ENCODE measurements at regions not wholly inside any gene's neighbourhood (a gene's known extent, or its start where the extent isn't known, plus 50 kb on each side); places are given as distances from the start of the nearest gene placed in this dataset.
"Not testable (repeated sequence)": the region's sequence is repeated elsewhere in the genome, so short reads cannot be mapped to it uniquely, and the experiment has no call there.

- Mint-ChIP-seq H3K9me3 (peaks cover 7% of the 10 kb centered on the region), H3K36me3 (ENCODE audit: insufficient read depth) (no peaks in the 10 kb centered on the region), H3K4me1 (ENCODE audit: low read depth) (no peaks in the 10 kb centered on the region), H3K4me3 (no peak overlapping the region), H3K27me3 (ENCODE audit: low read depth) (no peaks in the 10 kb centered on the region)
- DNase-seq = no peak
- ATAC-seq = no peak
Observed at GRCh38 chr18:1292167-1292566, 387.5 kb downstream of the ADCYAP1 start.

- H3K36me3 Mint-ChIP-seq (ENCODE audit: insufficient read depth) = no peaks in the 10 kb centered on the region
- peaks cover 7% of the 10 kb centered on the region for H3K9me3 Mint-ChIP-seq
- H3K27me3 Mint-ChIP-seq (ENCODE audit: low read depth) = no peaks in the 10 kb centered on the region
- DNase-seq = no peak
- H3K4me1 Mint-ChIP-seq (ENCODE audit: low read depth) = no peaks in the 10 kb centered on the region
- no peak for ATAC-seq
- no peak overlapping the region for H3K4me3 Mint-ChIP-seq
Observed at GRCh38 chr18:1294229-1294628, 389.6 kb downstream of the ADCYAP1 start.

GRCh38 chr18:1296237-1296636 is 391.6 kb downstream of the ADCYAP1 start:
- Mint-ChIP-seq H3K27me3 (ENCODE audit: low read depth) (no peaks in the 10 kb centered on the region), H3K9me3 (peaks cover 7% of the 10 kb centered on the region), H3K4me3 (no peak overlapping the region), H3K36me3 (ENCODE audit: insufficient read depth) (no peaks in the 10 kb centered on the region), H3K4me1 (ENCODE audit: low read depth) (no peaks in the 10 kb centered on the region)
- no peak for ATAC-seq
- DNase-seq = no peak

GRCh38 chr18:1302861-1303260 is 398.2 kb downstream of the ADCYAP1 start:
- no peaks in the 10 kb centered on the region for H3K36me3 Mint-ChIP-seq (ENCODE audit: insufficient read depth)
- no peak overlapping the region for H3K4me3 Mint-ChIP-seq
- H3K27me3 Mint-ChIP-seq (ENCODE audit: low read depth) = no peaks in the 10 kb centered on the region
- ATAC-seq (no peak), DNase-seq (no peak)
- peaks cover 8% of the 10 kb centered on the region for H3K9me3 Mint-ChIP-seq
- H3K4me1 Mint-ChIP-seq (ENCODE audit: low read depth) = no peaks in the 10 kb centered on the region

GRCh38 chr18:1304392-1304992 is 399.8 kb downstream of the ADCYAP1 start:
- Mint-ChIP-seq H3K9me3 (peaks cover 14% of the 10 kb centered on the region), H3K27me3 (ENCODE audit: low read depth) (no peaks in the 10 kb centered on the region), H3K36me3 (ENCODE audit: insufficient read depth) (no peaks in the 10 kb centered on the region), H3K4me3 (no peak overlapping the region), H3K4me1 (ENCODE audit: low read depth) (no peaks in the 10 kb centered on the region)
- DNase-seq = no peak
- ATAC-seq = no peak

GRCh38 chr18:1306641-1307040 is 402.0 kb downstream of the ADCYAP1 start:
- no peaks in the 10 kb centered on the region for H3K27me3 Mint-ChIP-seq (ENCODE audit: low read depth)
- ATAC-seq (no peak), DNase-seq (no peak)
- H3K4me3 Mint-ChIP-seq = no peak overlapping the region
- H3K36me3 Mint-ChIP-seq (ENCODE audit: insufficient read depth) = no peaks in the 10 kb centered on the region
- H3K4me1 Mint-ChIP-seq (ENCODE audit: low read depth) = no peaks in the 10 kb centered on the region
- peaks cover 11% of the 10 kb centered on the region for H3K9me3 Mint-ChIP-seq

GRCh38 chr18:1308686-1309085 is 404.0 kb downstream of the ADCYAP1 start:
- H3K9me3 Mint-ChIP-seq = peaks cover 11% of the 10 kb centered on the region
- ATAC-seq (no peak), DNase-seq (no peak)
- no peaks in the 10 kb centered on the region for H3K4me1 Mint-ChIP-seq (ENCODE audit: low read depth)
- H3K4me3 Mint-ChIP-seq = no peak overlapping the region
- no peaks in the 10 kb centered on the region for H3K36me3 Mint-ChIP-seq (ENCODE audit: insufficient read depth)
- no peaks in the 10 kb centered on the region for H3K27me3 Mint-ChIP-seq (ENCODE audit: low read depth)

- no peak for ATAC-seq
Observed at GRCh38 chr18:1311376-1311775, 406.7 kb downstream of the ADCYAP1 start.

GRCh38 chr18:1335345-1335744 is 430.7 kb downstream of the ADCYAP1 start:
- not testable (repeated sequence) for ATAC-seq; DNase-seq; H3K27me3 Mint-ChIP-seq (ENCODE audit: low read depth); H3K4me3 Mint-ChIP-seq; H3K4me1 Mint-ChIP-seq (ENCODE audit: low read depth); H3K36me3 Mint-ChIP-seq (ENCODE audit: insufficient read depth)
- H3K9me3 Mint-ChIP-seq = peaks cover 10% of the 10 kb centered on the region

More at GRCh38 chr18:1311376-1311775, 406.7 kb downstream of the ADCYAP1 start:
- peaks cover 7% of the 10 kb centered on the region for H3K9me3 Mint-ChIP-seq
- no peaks in the 10 kb centered on the region for H3K36me3 Mint-ChIP-seq (ENCODE audit: insufficient read depth)
- DNase-seq = no peak
- no peaks in the 10 kb centered on the region for H3K4me1 Mint-ChIP-seq (ENCODE audit: low read depth)
- H3K4me3 Mint-ChIP-seq = no peak overlapping the region
- no peaks in the 10 kb centered on the region for H3K27me3 Mint-ChIP-seq (ENCODE audit: low read depth)

- ATAC-seq = no peak
- Mint-ChIP-seq H3K27me3 (ENCODE audit: low read depth) (no peaks in the 10 kb centered on the region), H3K4me3 (no peak overlapping the region), H3K9me3 (peaks cover 4% of the 10 kb centered on the region), H3K36me3 (ENCODE audit: insufficient read depth) (no peaks in the 10 kb centered on the region), H3K4me1 (ENCODE audit: low read depth) (no peaks in the 10 kb centered on the region)
- DNase-seq = no peak
Observed at GRCh38 chr18:1350931-1351450, 446.3 kb downstream of the ADCYAP1 start.

- no peaks in the 10 kb centered on the region for H3K36me3 Mint-ChIP-seq (ENCODE audit: insufficient read depth)
- no peak overlapping the region for H3K4me3 Mint-ChIP-seq
- ATAC-seq (no peak), DNase-seq (no peak)
- no peaks in the 10 kb centered on the region for H3K27me3 Mint-ChIP-seq (ENCODE audit: low read depth)
- H3K9me3 Mint-ChIP-seq = peaks cover 4% of the 10 kb centered on the region
- no peaks in the 10 kb centered on the region for H3K4me1 Mint-ChIP-seq (ENCODE audit: low read depth)
Observed at GRCh38 chr18:1353025-1353424, 448.4 kb downstream of the ADCYAP1 start.

GRCh38 chr18:1357724-1358123 is 453.1 kb downstream of the ADCYAP1 start:
- ATAC-seq (no peak), DNase-seq (no peak)
- H3K27me3 Mint-ChIP-seq (ENCODE audit: low read depth) = no peaks in the 10 kb centered on the region
- H3K36me3 Mint-ChIP-seq (ENCODE audit: insufficient read depth) = no peaks in the 10 kb centered on the region
- H3K9me3 Mint-ChIP-seq = peaks cover 6% of the 10 kb centered on the region
- H3K4me3 Mint-ChIP-seq = no peak overlapping the region
- no peaks in the 10 kb centered on the region for H3K4me1 Mint-ChIP-seq (ENCODE audit: low read depth)

- ATAC-seq = no peak
- no peaks in the 10 kb centered on the region for H3K27me3 Mint-ChIP-seq (ENCODE audit: low read depth)
- no peak overlapping the region for H3K4me3 Mint-ChIP-seq
- peaks cover 6% of the 10 kb centered on the region for H3K9me3 Mint-ChIP-seq
- H3K36me3 Mint-ChIP-seq (ENCODE audit: insufficient read depth) = no peaks in the 10 kb centered on the region
- H3K4me1 Mint-ChIP-seq (ENCODE audit: low read depth) = no peaks in the 10 kb centered on the region
- no peak for DNase-seq
Observed at GRCh38 chr18:1361936-1362335, 457.3 kb downstream of the ADCYAP1 start.

GRCh38 chr18:1370552-1370951 is 465.9 kb downstream of the ADCYAP1 start:
- ATAC-seq (no peak), DNase-seq (no peak)
- Mint-ChIP-seq H3K4me3 (no peak overlapping the region), H3K36me3 (ENCODE audit: insufficient read depth) (no peaks in the 10 kb centered on the region), H3K9me3 (no peaks in the 10 kb centered on the region), H3K27me3 (ENCODE audit: low read depth) (no peaks in the 10 kb centered on the region), H3K4me1 (ENCODE audit: low read depth) (no peaks in the 10 kb centered on the region)

GRCh38 chr18:1371724-1372123 is 467.1 kb downstream of the ADCYAP1 start:
- Mint-ChIP-seq H3K4me1 (ENCODE audit: low read depth) (no peaks in the 10 kb centered on the region), H3K4me3 (no peak overlapping the region), H3K27me3 (ENCODE audit: low read depth) (no peaks in the 10 kb centered on the region), H3K36me3 (ENCODE audit: insufficient read depth) (no peaks in the 10 kb centered on the region), H3K9me3 (no peaks in the 10 kb centered on the region)
- ATAC-seq (no peak), DNase-seq (no peak)
